T-cell (primary cell): ENCODE measurements at regions not wholly inside any gene's neighbourhood (a gene's known extent, or its start where the extent isn't known, plus 50 kb on each side); places are given as distances from the start of the nearest gene placed in this dataset.

ENCODE experiments used
- ATAC-seq, 4 experiments: fragments of 200-7000 bp in 3 of 4; fragments of 150-1000 bp in 1 of 4; cut with Tn5 transposase; replicated peaks in 1 of 4; 1 replicate in 3 of 4; 2 replicates in 1 of 4; pipeline ENCODE4 v1.10.0; 2021; ENCODE audit warnings: moderate library complexity in 3 of 4, mild to moderate bottlenecking in 2 of 4, moderate number of reproducible peaks in 1 of 4
- CTCF ChIA-PET, 2 donors: fragments of 300-600 bp; sonication (Branson Sonifier 250); formaldehyde crosslinking; loops; one replicate each; lab custom pipeline; 2022; ENCODE audit warnings: antibody characterized with exemption in 2 of 2; lab: Charles Lee
- POLR2A ChIA-PET, 2 donors: fragments of 300-600 bp; sonication (Branson Sonifier 250); formaldehyde crosslinking; loops; one replicate each; lab custom pipeline; 2022; ENCODE audit warnings: antibody characterized with exemption in 2 of 2; lab: Charles Lee
- DNase-seq, 35 experiments: peaks; one replicate each; pipeline versions ENCODE4 v3.0.0 to v3.0.0-alpha.2; 2013 to 2023
- H3K27ac ChIP-seq: one replicate; pipeline ENCODE4 v1.5.1; 2013; ENCODE audit warnings: low read length
- H3K27me3 ChIP-seq, 2 experiments: replicated peaks in 1 of 2; 1 replicate in 1 of 2; 2 replicates in 1 of 2; pipeline versions ENCODE4 v1.6.1 to v1.7.0; 2013; ENCODE audit warnings: low read length in 1 of 2, mixed read lengths in 1 of 2; ENCODE audit not compliant: control insufficient read depth in 2 of 2, insufficient read depth in 2 of 2; ENCODE audit errors: extremely low read depth in 1 of 2
- H3K36me3 ChIP-seq, 2 donors: 1 replicate in 1 of 2; 2 replicates in 1 of 2; pipeline versions ENCODE4 v1.6.1 to v1.7.0; 2013; ENCODE audit warnings: low read length in 1 of 2; ENCODE audit not compliant: control insufficient read depth in 2 of 2, insufficient read depth in 1 of 2; ENCODE audit errors: extremely low read depth in 1 of 2
- H3K4me1 ChIP-seq, 2 experiments: 1 replicate in 1 of 2; 2 replicates in 1 of 2; pipeline versions ENCODE4 v1.6.1 to v1.7.0; 2013; ENCODE audit warnings: low read length in 2 of 2, mixed read lengths in 1 of 2; ENCODE audit not compliant: insufficient read depth in 2 of 2, control insufficient read depth in 1 of 2; ENCODE audit errors: extremely low read depth in 1 of 2
- H3K4me3 ChIP-seq, 2 donors: 1 replicate in 1 of 2; 2 replicates in 1 of 2; pipeline versions ENCODE4 v1.5.1 to v1.7.0; 2013; ENCODE audit warnings: mild to moderate bottlenecking in 2 of 2, low read length in 1 of 2, moderate library complexity in 1 of 2; ENCODE audit not compliant: control insufficient read depth in 1 of 2; ENCODE audit errors: extremely low read depth in 1 of 2
- H3K9me3 ChIP-seq: 2 replicates; pipeline ENCODE4 v1.7.0; 2013
- H3K27ac Mint-ChIP-seq, 2 donors: one replicate each; pipeline ENCODE4 v1.8.0; 2020 to 2021; ENCODE audit warnings: mild to moderate bottlenecking in 2 of 2, mixed read lengths in 2 of 2
- H3K27me3 Mint-ChIP-seq, 2 donors: one replicate each; pipeline ENCODE4 v1.8.0; 2021 to 2022; ENCODE audit warnings: mixed read lengths in 2 of 2
- H3K36me3 Mint-ChIP-seq: one replicate; pipeline ENCODE4 v1.8.0; 2021; ENCODE audit warnings: mixed read lengths
- H3K4me1 Mint-ChIP-seq, 3 donors: one replicate each; pipeline ENCODE4 v1.8.0; 2020 to 2022; ENCODE audit warnings: mixed read lengths in 3 of 3, mild to moderate bottlenecking in 1 of 3
- H3K4me3 Mint-ChIP-seq, 3 donors: one replicate each; pipeline ENCODE4 v1.8.0; 2020 to 2022; ENCODE audit warnings: mild to moderate bottlenecking in 3 of 3, mixed read lengths in 3 of 3, moderate library complexity in 3 of 3
- H3K9me3 Mint-ChIP-seq, 3 donors: one replicate each; pipeline ENCODE4 v1.8.0; 2020 to 2022; ENCODE audit warnings: mixed read lengths in 3 of 3
- WGBS: methylation state at CpG from one replicate; pipeline ENCODE4 v1.1.5; 2013; ENCODE audit warnings: missing lambda C conversion rate; ENCODE audit not compliant: insufficient coverage; 5-methylcytosine and 5-hydroxymethylcytosine counted together

DNA sequence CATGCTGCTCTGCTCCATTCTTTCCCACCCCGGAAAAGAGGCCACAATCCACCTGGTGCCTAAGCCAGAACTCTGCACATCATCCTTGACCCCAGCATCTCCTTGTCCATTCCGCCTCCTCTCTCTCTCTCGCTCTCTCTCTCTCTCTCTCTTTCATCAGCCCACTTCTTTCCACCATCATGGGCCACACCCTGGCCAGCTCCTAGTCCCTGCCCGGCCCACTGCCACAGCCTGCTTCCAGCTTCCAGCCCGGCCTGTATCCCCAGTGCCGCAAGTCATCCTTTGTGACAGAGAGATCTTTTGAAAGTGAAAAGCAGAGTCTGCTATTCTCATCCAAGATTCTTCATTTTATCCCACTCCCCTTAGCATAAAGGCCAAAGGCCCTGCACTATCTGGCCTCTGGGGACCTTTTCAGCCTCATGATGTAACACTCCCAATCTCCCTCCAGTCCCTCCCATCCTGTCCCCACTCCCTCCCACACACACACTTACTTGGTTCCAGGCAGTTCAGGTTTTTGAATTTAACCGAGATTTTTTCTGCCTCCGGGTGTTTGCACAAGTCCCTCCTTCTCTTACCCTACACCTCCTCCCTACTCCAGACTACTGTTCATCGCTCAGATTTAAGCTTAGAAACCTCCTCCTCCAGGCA, 214.0 kb downstream of the EN1 start:
- DNase-seq (no peak), ATAC-seq (no peak)
- Histone ChIP-seq H3K27me3 (peaks cover 0 to 8% of the 10 kb centered on the region in 2 experiments), H3K4me3 (no peak overlapping the region), H3K27ac (no peak overlapping the region), H3K4me1 (no peaks in the 10 kb centered on the region), H3K9me3 (no peaks in the 10 kb centered on the region), H3K36me3 (no peaks in the 10 kb centered on the region)
- POLR2A ChIA-PET: no interaction called here
- CTCF ChIA-PET: no interaction called here
- peaks cover 0 to 3% (median 0%) of the 10 kb centered on the region in 3 donors for H3K9me3 Mint-ChIP-seq
- no peaks in the 10 kb centered on the region for H3K4me1 Mint-ChIP-seq
- H3K27ac Mint-ChIP-seq: no peak overlapping the region
- no peaks in the 10 kb centered on the region for H3K36me3 Mint-ChIP-seq
- H3K4me3 Mint-ChIP-seq: no peak overlapping the region
- H3K27me3 Mint-ChIP-seq: peaks cover 12 to 28% of the 10 kb centered on the region in 2 donors
- 83% methylated on average over 6 of the region's 9 CpGs for WGBS

DNA sequence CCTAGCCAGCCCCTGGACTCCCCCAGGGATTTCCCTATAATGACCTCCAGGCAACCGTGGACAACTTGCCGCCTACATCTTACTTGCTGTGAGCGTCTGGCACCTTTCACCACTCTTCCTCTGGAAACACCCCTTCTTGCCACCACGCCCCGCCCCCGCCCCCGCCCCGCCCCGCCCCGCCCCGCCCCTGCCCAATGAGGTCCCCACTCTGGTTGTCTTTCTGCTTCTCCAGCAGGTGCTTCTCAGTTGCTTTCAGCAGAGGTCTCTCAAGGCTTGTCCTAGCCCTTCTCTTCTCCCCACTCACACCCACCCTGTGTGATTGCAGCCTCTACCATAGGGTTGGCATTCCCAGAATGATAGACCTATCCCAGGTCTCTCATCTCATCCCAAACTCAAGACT, 214.5 kb downstream of the EN1 start:
- no peak overlapping the region for H3K27ac ChIP-seq
- ATAC-seq (no peak), DNase-seq (no peak)
- H3K4me3 ChIP-seq: no peak overlapping the region
- H3K36me3 ChIP-seq: no peaks in the 10 kb centered on the region
- ChIA-PET CTCF (no interaction called here), POLR2A (no interaction called here)
- Mint-ChIP-seq H3K9me3 (peaks cover 0 to 3% (median 0%) of the 10 kb centered on the region in 3 donors), H3K27ac (no peak overlapping the region), H3K36me3 (no peaks in the 10 kb centered on the region), H3K4me1 (no peaks in the 10 kb centered on the region), H3K27me3 (peaks cover 12 to 28% of the 10 kb centered on the region in 2 donors), H3K4me3 (no peak overlapping the region)
- no peaks in the 10 kb centered on the region for H3K4me1 ChIP-seq
- 90% methylated on average over 2 of the region's 11 CpGs for WGBS
- H3K27me3 ChIP-seq: peaks cover 0 to 8% of the 10 kb centered on the region in 2 experiments
- H3K9me3 ChIP-seq: no peaks in the 10 kb centered on the region

DNA sequence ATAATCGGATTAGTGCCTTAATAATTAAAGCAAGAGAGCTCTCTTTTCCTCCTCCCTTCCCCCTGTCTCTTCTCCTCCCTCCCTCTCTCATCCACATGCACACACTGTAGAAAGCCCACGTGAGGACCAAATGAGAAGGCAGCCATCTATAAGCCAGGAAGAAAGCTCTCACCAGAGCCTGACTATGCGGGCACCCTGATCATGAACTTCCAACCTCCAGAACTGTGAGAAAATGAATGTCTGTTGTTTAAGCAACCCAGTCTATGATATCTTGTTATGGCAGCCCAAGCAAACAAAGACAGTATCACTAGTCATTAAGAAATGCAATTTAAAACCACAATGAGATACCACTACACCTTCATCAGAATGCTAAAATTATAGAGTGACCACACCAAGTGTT, 220.3 kb downstream of the EN1 start:
- peaks cover 0 to 3% (median 0%) of the 10 kb centered on the region in 3 donors for H3K9me3 Mint-ChIP-seq
- WGBS: 33% methylated on average over 1 of the region's 3 CpGs
- Histone ChIP-seq H3K27ac (no peak overlapping the region), H3K27me3 (peaks cover 0 to 4% of the 10 kb centered on the region in 2 experiments), H3K36me3 (no peaks in the 10 kb centered on the region), H3K9me3 (no peaks in the 10 kb centered on the region), H3K4me3 (no peak overlapping the region), H3K4me1 (no peaks in the 10 kb centered on the region)
- H3K27ac Mint-ChIP-seq: no peak overlapping the region
- no peaks in the 10 kb centered on the region for H3K4me1 Mint-ChIP-seq
- ChIA-PET POLR2A (interaction anchor here in 1 of 2 donors (0.5 kb wide), 1 partner anchor 44 kb away, joined by 4 read pairs; no protein-coding TSS in a partner anchor), CTCF (no interaction called here)
- H3K36me3 Mint-ChIP-seq: no peaks in the 10 kb centered on the region
- DNase-seq: no peak
- H3K4me3 Mint-ChIP-seq: no peak overlapping the region
- peaks cover 4% of the 10 kb centered on the region in 2 donors for H3K27me3 Mint-ChIP-seq
- no peak for ATAC-seq

DNA sequence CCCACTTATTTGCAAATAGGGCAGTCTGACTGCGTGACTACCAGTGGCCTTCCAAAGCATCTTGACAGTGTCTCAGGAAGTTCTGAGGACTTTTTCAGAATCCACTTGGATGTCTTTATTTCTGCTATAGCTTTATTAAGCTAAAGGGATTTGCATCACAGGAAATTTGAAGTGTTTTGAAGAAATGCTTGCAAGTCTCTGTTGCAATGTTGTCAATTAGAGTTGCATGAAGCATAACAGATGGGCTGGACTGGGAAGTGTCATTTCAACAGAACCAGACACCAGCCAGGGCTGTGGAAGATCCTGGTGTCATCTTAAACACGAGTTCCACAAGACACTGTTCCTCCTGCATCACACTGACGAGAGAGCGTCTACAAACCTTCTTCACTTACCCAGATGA, 224.5 kb downstream of the EN1 start:
- H3K27ac ChIP-seq: no peak overlapping the region
- no peaks in the 10 kb centered on the region for H3K4me1 ChIP-seq
- H3K4me1 Mint-ChIP-seq: no peaks in the 10 kb centered on the region
- ChIA-PET POLR2A (interaction anchor here in 1 of 2 donors (0.6 kb wide), 1 partner anchor 43 kb away, joined by 5 read pairs; no protein-coding TSS in a partner anchor), CTCF (interaction anchor here in 1 of 2 donors (0.6 kb wide), 1 partner anchor 75 kb away, joined by 4 read pairs; no protein-coding TSS in a partner anchor)
- H3K9me3 ChIP-seq: no peaks in the 10 kb centered on the region
- no peaks in the 10 kb centered on the region for H3K36me3 ChIP-seq
- H3K36me3 Mint-ChIP-seq: no peaks in the 10 kb centered on the region
- no peak overlapping the region for H3K4me3 ChIP-seq
- H3K27me3 Mint-ChIP-seq: peaks cover 2 to 9% of the 10 kb centered on the region in 2 donors
- no peak overlapping the region for H3K4me3 Mint-ChIP-seq
- 83% methylated on average over 1 of the region's 4 CpGs for WGBS
- no peak overlapping the region for H3K27ac Mint-ChIP-seq
- DNase-seq: no peak
- H3K9me3 Mint-ChIP-seq: peaks cover 0 to 3% (median 0%) of the 10 kb centered on the region in 3 donors
- no peak for ATAC-seq
- H3K27me3 ChIP-seq: peaks cover 0 to 3% of the 10 kb centered on the region in 2 experiments

DNA sequence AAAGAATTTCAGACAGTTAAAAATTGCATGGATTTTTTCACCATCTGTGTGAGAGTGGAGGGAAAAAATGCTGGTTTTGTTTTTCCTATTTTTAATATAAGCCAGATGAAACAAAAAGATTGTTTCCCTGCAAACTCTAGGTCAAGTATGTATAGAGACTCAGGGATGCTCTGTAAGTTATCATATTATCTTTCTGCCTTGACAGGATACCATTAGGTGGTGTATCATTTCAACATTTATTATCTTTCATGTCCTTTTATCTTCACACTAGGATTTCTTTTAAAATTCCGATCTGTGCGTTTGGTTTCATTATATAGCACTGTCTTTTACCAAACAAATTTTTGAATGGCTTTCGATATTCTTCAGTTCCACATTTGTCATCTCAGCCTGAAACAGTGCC, 225.3 kb downstream of the EN1 start:
- Mint-ChIP-seq H3K4me3 (no peak overlapping the region), H3K4me1 (no peaks in the 10 kb centered on the region), H3K27me3 (peaks cover 2 to 9% of the 10 kb centered on the region in 2 donors), H3K27ac (no peak overlapping the region), H3K36me3 (no peaks in the 10 kb centered on the region), H3K9me3 (no peaks in the 10 kb centered on the region)
- Histone ChIP-seq H3K27me3 (peaks cover 0 to 3% of the 10 kb centered on the region in 2 experiments), H3K27ac (no peak overlapping the region), H3K4me3 (no peak overlapping the region), H3K36me3 (no peaks in the 10 kb centered on the region), H3K9me3 (no peaks in the 10 kb centered on the region), H3K4me1 (no peaks in the 10 kb centered on the region)
- no peak for DNase-seq
- ATAC-seq: no peak
- WGBS: 80% methylated on average over 1 of the region's 3 CpGs
- POLR2A ChIA-PET: interaction anchor here in 1 of 2 donors (0.6 kb wide), 1 partner anchor 44 kb away, joined by 5 read pairs; no protein-coding TSS in a partner anchor
- CTCF ChIA-PET: no interaction called here

DNA sequence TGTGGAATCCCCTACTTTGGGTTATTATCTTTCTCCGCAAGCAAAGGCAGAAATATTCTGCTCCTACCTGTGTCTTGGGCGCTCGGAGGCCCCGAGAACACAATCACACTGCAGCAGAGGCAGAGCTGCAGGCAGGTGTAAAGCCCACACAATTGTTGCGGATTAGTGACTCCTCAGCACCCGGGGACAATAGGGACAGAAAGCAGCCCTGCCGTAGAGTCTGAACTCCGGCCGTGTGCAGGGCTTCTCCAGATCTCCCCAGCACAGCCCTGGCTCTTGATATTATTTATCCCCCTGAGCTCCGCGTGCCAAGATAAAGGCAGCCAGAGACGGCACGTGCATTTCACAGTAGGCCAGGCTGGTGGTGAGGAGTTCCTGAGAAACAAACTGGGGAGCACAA, 229.2 kb downstream of the EN1 start:
- Histone ChIP-seq H3K9me3 (no peaks in the 10 kb centered on the region), H3K4me3 (no peak overlapping the region), H3K27me3 (no peaks in the 10 kb centered on the region), H3K4me1 (no peaks in the 10 kb centered on the region), H3K36me3 (no peaks in the 10 kb centered on the region), H3K27ac (no peak overlapping the region)
- CTCF ChIA-PET: no interaction called here
- no peaks in the 10 kb centered on the region for H3K36me3 Mint-ChIP-seq
- ATAC-seq (no peak), DNase-seq (no peak)
- H3K4me3 Mint-ChIP-seq: no peak overlapping the region
- no peaks in the 10 kb centered on the region for H3K9me3 Mint-ChIP-seq
- H3K27me3 Mint-ChIP-seq: peaks cover 2 to 17% of the 10 kb centered on the region in 2 donors
- no peak overlapping the region for H3K27ac Mint-ChIP-seq
- H3K4me1 Mint-ChIP-seq: no peaks in the 10 kb centered on the region
- POLR2A ChIA-PET: no interaction called here
- WGBS: 87% methylated on average over 10 of the region's 13 CpGs
